OCI-LY3 (cell line): ENCODE measurements at regions not wholly inside any gene's neighbourhood (a gene's known extent, or its start where the extent isn't known, plus 50 kb on each side); places are given as distances from the start of the nearest gene placed in this dataset.

Experiments used
- H2AFZ ChIP-seq: fragments of 200-600, 300-600 bp; shearing (Covaris generic); 2 replicates; pipeline ENCODE4 v1.6.0; 2014; ENCODE audit warnings: antibody characterized with exemption, low read depth, low read length
- H3K27ac ChIP-seq: fragments of 200-600, 300-600 bp; sonication (generic); 2 replicates; pipeline ENCODE4 v1.5.1; 2014; ENCODE audit warnings: mild to moderate bottlenecking, low read length, moderate library complexity, mixed read lengths
- H3K27me3 ChIP-seq: fragments of 200-600, 300-600 bp; sonication (generic); 2 replicates; pipeline ENCODE4 v1.6.1; 2014; ENCODE audit warnings: low read depth, low read length, mixed read lengths
- H3K36me3 ChIP-seq: fragments of 200-600, 300-600 bp; sonication (generic); replicated peaks from 2 replicates; pipeline ENCODE3; 2014; ENCODE audit warnings: low read depth, low read length, mixed read lengths
- H3K4me1 ChIP-seq: fragments of 300-600, 200-600 bp; sonication (generic); 2 replicates; pipeline ENCODE4 v1.6.1; 2014; ENCODE audit warnings: low read length, mixed read lengths
- H3K4me2 ChIP-seq: fragments of 200-600, 300-600 bp; sonication (generic); 2 replicates; pipeline ENCODE4 v1.6.1; 2014; ENCODE audit warnings: low read length, mixed read lengths
- H3K4me3 ChIP-seq: fragments of 300-600, 200-600 bp; sonication (generic); 2 replicates; pipeline ENCODE4 v1.5.1; 2014; ENCODE audit warnings: antibody characterized with exemption, mild to moderate bottlenecking, low read length, moderate library complexity
- H3K79me2 ChIP-seq: fragments of 300-600, 200-600 bp; shearing (Covaris generic); 2 replicates; pipeline ENCODE4 v1.6.1; 2014; ENCODE audit warnings: mild to moderate bottlenecking, low read length, mixed read lengths
- H3K9ac ChIP-seq: fragments of 300-600, 200-600 bp; shearing (Covaris generic); 2 replicates; pipeline ENCODE4 v1.6.0; 2014; ENCODE audit warnings: mild to moderate bottlenecking, low read length, moderate library complexity
- H3K9me3 ChIP-seq: fragments of 200-600, 300-600 bp; shearing (Covaris generic); 2 replicates; pipeline ENCODE4 v1.6.1; 2014; ENCODE audit warnings: low read length, mixed read lengths; ENCODE audit not compliant: insufficient read depth
- H4K20me1 ChIP-seq: fragments of 200-600, 300-600 bp; sonication (generic); 2 replicates; pipeline ENCODE4 v1.6.1; 2016; ENCODE audit warnings: low read length, mixed read lengths; ENCODE audit not compliant: insufficient read depth
- EZH2phosphoT487 ChIP-seq: fragments of 200-600 bp; shearing (Covaris generic); IDR thresholded peaks from 2 replicates; pipeline ENCODE4 v1.6.1; 2018; ENCODE audit warnings: antibody characterized with exemption, mixed run types, low read depth
- TF ChIP-seq, protein P1 (sequence below): fragments of 200-600, 300-600 bp; sonication (generic); IDR thresholded peaks from 2 replicates; pipeline ENCODE4 v1.5.1; 2014; ENCODE audit warnings: antibody characterized with exemption, low read length, low read depth

DNA sequence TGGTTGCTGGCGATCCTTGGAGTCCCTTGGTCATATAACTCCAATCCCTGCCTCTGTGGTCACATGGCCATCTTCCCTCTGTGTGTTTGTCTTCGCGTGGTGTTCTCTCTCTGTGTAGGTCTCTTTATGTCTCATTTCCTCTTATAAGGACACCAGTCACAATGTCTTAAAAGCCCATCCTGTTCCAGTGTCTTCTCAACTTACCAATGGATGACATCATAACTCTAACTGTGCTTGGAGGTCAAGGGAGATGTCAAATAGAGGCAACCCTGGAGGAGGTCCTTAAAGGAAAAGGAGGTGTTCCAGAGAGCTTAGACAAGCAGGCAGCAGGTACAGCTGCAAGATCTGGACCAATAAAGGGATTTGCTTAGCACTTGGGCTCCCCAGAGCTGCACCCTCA, 143.0 kb downstream of the BUB3 start:
- no peak overlapping the region for H3K4me2 ChIP-seq
- H3K36me3 ChIP-seq: no peaks in the 10 kb centered on the region
- H3K4me1 ChIP-seq: no peaks in the 10 kb centered on the region
- H3K9me3 ChIP-seq: no peaks in the 10 kb centered on the region
- H4K20me1 ChIP-seq: no peaks in the 10 kb centered on the region
- no peak for TF ChIP-seq EZH2phosphoT487
- TF ChIP-seq, protein P1, sequence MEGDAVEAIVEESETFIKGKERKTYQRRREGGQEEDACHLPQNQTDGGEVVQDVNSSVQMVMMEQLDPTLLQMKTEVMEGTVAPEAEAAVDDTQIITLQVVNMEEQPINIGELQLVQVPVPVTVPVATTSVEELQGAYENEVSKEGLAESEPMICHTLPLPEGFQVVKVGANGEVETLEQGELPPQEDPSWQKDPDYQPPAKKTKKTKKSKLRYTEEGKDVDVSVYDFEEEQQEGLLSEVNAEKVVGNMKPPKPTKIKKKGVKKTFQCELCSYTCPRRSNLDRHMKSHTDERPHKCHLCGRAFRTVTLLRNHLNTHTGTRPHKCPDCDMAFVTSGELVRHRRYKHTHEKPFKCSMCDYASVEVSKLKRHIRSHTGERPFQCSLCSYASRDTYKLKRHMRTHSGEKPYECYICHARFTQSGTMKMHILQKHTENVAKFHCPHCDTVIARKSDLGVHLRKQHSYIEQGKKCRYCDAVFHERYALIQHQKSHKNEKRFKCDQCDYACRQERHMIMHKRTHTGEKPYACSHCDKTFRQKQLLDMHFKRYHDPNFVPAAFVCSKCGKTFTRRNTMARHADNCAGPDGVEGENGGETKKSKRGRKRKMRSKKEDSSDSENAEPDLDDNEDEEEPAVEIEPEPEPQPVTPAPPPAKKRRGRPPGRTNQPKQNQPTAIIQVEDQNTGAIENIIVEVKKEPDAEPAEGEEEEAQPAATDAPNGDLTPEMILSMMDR: no peak
- H3K9ac ChIP-seq: no peak overlapping the region
- H3K4me3 ChIP-seq: no peak overlapping the region
- no peaks in the 10 kb centered on the region for H3K79me2 ChIP-seq
- H3K27ac ChIP-seq: no peak overlapping the region
- no peak overlapping the region for H2AFZ ChIP-seq
- H3K27me3 ChIP-seq: no peaks in the 10 kb centered on the region

DNA sequence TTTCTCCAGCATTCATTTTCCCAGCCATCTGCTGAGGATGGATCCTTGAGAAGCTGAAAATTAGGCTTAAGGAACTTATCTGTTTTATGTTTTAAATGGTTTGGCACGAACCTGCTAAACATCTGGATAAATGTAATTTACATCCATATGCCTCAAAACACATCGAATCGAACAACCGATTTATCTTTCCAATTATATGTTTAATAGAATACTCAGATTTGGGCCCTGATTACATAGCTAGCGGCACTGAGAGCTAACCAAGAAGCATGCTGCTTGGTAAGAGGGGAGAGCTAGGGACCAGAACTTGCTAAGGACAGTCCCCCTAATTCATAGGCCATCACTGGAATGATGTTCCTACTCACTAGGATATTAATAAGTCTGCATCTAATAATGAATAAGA, 144.4 kb downstream of the BUB3 start:
- Histone ChIP-seq H3K36me3 (no peaks in the 10 kb centered on the region), H3K4me3 (no peak overlapping the region), H3K4me2 (no peak overlapping the region), H2AFZ (no peak overlapping the region), H3K9ac (no peak overlapping the region), H4K20me1 (no peaks in the 10 kb centered on the region), H3K9me3 (no peaks in the 10 kb centered on the region), H3K27ac (no peak overlapping the region), H3K79me2 (no peaks in the 10 kb centered on the region), H3K27me3 (no peaks in the 10 kb centered on the region), H3K4me1 (no peaks in the 10 kb centered on the region)
- TF ChIP-seq, protein P1: no peak
- no peak for TF ChIP-seq EZH2phosphoT487

DNA sequence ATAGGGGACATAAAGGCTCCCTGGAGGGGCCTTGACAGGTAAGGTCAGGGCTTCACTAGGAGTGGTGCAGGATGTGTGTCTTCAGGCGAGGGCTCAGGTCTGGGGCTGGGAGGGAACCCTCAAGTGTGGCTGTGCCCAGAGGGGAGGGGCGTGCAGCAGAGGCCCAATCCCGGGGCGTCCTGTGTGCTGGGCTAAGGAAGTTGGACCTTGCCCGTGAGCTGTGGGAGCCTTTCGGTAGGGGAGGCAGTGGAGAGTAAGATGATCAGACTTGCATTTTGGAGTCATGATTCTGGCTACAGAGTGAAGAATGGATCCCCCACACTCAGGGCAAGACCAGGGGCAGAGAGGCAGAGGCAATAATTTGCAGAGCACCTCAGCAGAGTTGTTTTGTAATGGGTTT, 145.4 kb downstream of the BUB3 start:
- H3K9ac ChIP-seq: no peak overlapping the region
- no peak overlapping the region for H2AFZ ChIP-seq
- no peaks in the 10 kb centered on the region for H3K4me1 ChIP-seq
- no peak overlapping the region for H3K27ac ChIP-seq
- no peaks in the 10 kb centered on the region for H4K20me1 ChIP-seq
- H3K9me3 ChIP-seq: no peaks in the 10 kb centered on the region
- no peak for TF ChIP-seq EZH2phosphoT487
- H3K36me3 ChIP-seq: no peaks in the 10 kb centered on the region
- H3K4me3 ChIP-seq: no peak overlapping the region
- no peaks in the 10 kb centered on the region for H3K27me3 ChIP-seq
- H3K79me2 ChIP-seq: no peaks in the 10 kb centered on the region
- H3K4me2 ChIP-seq: no peak overlapping the region

DNA sequence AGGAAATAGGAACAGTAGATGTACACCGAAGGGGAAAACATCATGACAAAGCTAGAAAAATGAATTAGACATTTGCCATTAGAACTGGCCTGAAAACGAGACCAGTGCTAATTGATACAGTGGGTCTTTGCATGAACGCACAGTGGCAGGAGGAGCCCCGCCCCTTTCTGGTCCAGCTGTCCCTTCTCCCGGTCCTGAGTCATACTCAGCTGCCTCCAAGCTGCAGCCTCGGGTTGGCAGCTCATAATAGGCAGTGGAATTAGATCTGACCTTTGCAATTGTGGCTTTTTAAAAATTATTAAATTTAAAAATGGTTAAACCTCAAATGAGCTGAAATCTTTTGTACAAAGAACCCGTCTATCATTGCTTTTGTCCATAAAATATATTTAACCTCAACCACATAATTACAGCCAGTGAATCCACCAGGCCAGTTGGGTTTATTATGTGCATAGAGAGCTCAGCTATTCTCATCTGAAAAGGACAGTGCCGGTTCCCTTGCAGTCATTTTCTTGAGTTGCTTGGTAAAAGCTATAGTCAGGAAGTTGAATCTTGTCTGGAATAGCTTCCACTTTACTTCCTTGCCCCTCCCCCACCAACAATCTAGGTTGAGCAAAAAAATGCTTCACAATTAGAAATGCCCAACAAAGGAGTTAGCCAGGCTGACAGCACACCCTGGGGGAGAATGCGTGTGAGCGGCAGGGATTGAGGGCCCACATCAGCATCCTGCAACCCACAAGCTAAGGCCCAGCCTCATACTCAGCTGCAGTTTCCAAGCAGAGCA, 147.1 kb downstream of the BUB3 start:
- Histone ChIP-seq H3K9ac (no peak overlapping the region), H3K27ac (no peak overlapping the region), H3K4me3 (no peak overlapping the region), H4K20me1 (no peaks in the 10 kb centered on the region), H3K27me3 (no peaks in the 10 kb centered on the region), H3K36me3 (no peaks in the 10 kb centered on the region), H3K79me2 (no peaks in the 10 kb centered on the region), H3K9me3 (no peaks in the 10 kb centered on the region), H2AFZ (no peak overlapping the region), H3K4me1 (no peaks in the 10 kb centered on the region), H3K4me2 (no peak overlapping the region)
- TF ChIP-seq, protein P1: no peak
- TF ChIP-seq EZH2phosphoT487: no peak
